ENCODE measurements at regions not wholly inside any gene's neighbourhood (a gene's known extent, or its start where the extent isn't known, plus 50 kb on each side); places are given as distances from the start of the nearest gene placed in this dataset.

GRCh38 chr5:26662806-26663360 lies 375.5 kb downstream of the CDH9 start:
- TF ChIP-seq POLR2A (IDR thresholded peaks at IDR 0.05; ENCODE audit: extremely low read depth, insufficient read length) = no peak
- TF ChIP-seq MYC (IDR thresholded peaks at IDR 0.05; ENCODE audit: low read depth, low read length) = no peak
- TF ChIP-seq CTCF (IDR thresholded peaks at IDR 0.05; ENCODE audit: low read depth, low read length) = no peak
- TF ChIP-seq MAX (IDR thresholded peaks at IDR 0.05; ENCODE audit: low read depth, low read length) = no peak
- no peak for DNase-seq (ENCODE audit: low read depth)
- H3K4me3 ChIP-seq (ENCODE audit: low read depth, low read length) = no peak overlapping the region

- H3K4me3 ChIP-seq (ENCODE audit: low read depth, low read length) = no peak overlapping the region
- TF ChIP-seq MAX (IDR thresholded peaks at IDR 0.05; ENCODE audit: low read depth, low read length) (no peak), MYC (IDR thresholded peaks at IDR 0.05; ENCODE audit: low read depth, low read length) (no peak), POLR2A (IDR thresholded peaks at IDR 0.05; ENCODE audit: extremely low read depth, insufficient read length) (no peak), CTCF (IDR thresholded peaks at IDR 0.05; ENCODE audit: low read depth, low read length) (no peak)
- DNase-seq (ENCODE audit: low read depth) = no peak
Measured at GRCh38 chr5:26660116-26660515, 378.3 kb downstream of the CDH9 start.

GRCh38 chr5:26649000-26649399 lies 389.4 kb downstream of the CDH9 start:
- no peak for DNase-seq (ENCODE audit: low read depth)
- TF ChIP-seq MAX (IDR thresholded peaks at IDR 0.05; ENCODE audit: low read depth, low read length) = no peak
- TF ChIP-seq POLR2A (IDR thresholded peaks at IDR 0.05; ENCODE audit: extremely low read depth, insufficient read length) = no peak
- TF ChIP-seq CTCF (IDR thresholded peaks at IDR 0.05; ENCODE audit: low read depth, low read length) = no peak
- TF ChIP-seq MYC (IDR thresholded peaks at IDR 0.05; ENCODE audit: low read depth, low read length) = no peak
- H3K4me3 ChIP-seq (ENCODE audit: low read depth, low read length) = no peak overlapping the region

GRCh38 chr5:26647781-26648180 lies 390.6 kb downstream of the CDH9 start:
- no peak for TF ChIP-seq POLR2A (IDR thresholded peaks at IDR 0.05; ENCODE audit: extremely low read depth, insufficient read length)
- TF ChIP-seq MYC (IDR thresholded peaks at IDR 0.05; ENCODE audit: low read depth, low read length) = no peak
- TF ChIP-seq MAX (IDR thresholded peaks at IDR 0.05; ENCODE audit: low read depth, low read length) = no peak
- no peak for TF ChIP-seq CTCF (IDR thresholded peaks at IDR 0.05; ENCODE audit: low read depth, low read length)
- DNase-seq (ENCODE audit: low read depth) = no peak
- H3K4me3 ChIP-seq (ENCODE audit: low read depth, low read length) = no peak overlapping the region

DNA sequence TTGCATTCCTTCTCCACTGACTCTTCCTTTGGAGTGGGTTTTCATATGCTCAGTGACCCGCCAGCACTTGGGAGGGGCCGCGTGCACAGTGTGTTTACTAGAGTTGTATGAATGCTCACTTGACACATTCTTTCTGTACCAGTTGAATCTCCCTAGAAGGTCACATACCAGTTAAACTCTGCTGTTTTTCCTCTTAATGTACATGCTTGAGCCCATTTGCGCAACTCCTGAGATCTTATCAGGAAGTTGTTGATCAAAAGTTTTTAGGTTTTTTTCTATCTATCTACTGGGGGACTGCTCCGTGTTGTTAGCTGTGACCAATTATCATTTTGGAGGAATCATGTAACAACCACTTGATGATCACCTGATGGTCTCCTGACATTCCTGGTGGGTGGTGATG lies 392.7 kb downstream of the CDH9 start:
- DNase-seq (ENCODE audit: low read depth) = peak; percentile 14
- no peak for TF ChIP-seq MYC (IDR thresholded peaks at IDR 0.05; ENCODE audit: low read depth, low read length)
- TF ChIP-seq CTCF (IDR thresholded peaks at IDR 0.05; ENCODE audit: low read depth, low read length) = no peak
- TF ChIP-seq POLR2A (IDR thresholded peaks at IDR 0.05; ENCODE audit: extremely low read depth, insufficient read length) = no peak
- TF ChIP-seq MAX (IDR thresholded peaks at IDR 0.05; ENCODE audit: low read depth, low read length) = no peak
- no peak overlapping the region for H3K4me3 ChIP-seq (ENCODE audit: low read depth, low read length)

Measured in NB4 (cell line).